SU-DHL-6 (cell line): ENCODE measurements at regions not wholly inside any gene's neighbourhood (a gene's known extent, or its start where the extent isn't known, plus 50 kb on each side); places are given as distances from the start of the nearest gene placed in this dataset.

Experiments
- CTCF ChIP-seq: fragments of 200-600 bp; sonication (generic); IDR thresholded peaks from one replicate; pipeline ENCODE4 v1.5.1; 2017; ENCODE audit warnings: antibody characterized with exemption, mild to moderate bottlenecking, low read length, moderate library complexity; ENCODE audit not compliant: insufficient read depth, poor library complexity, severe bottlenecking
- EZH2phosphoT487 ChIP-seq: fragments of 200-600 bp; sonication (generic), shearing (Covaris generic); conservative IDR thresholded peaks from 2 replicates; pipeline ENCODE4 v1.6.1; 2018; ENCODE audit warnings: mild to moderate bottlenecking, antibody characterized with exemption, low read length, moderate library complexity, mixed read lengths

- no peak for TF ChIP-seq CTCF
- no peak for TF ChIP-seq EZH2phosphoT487
Measured at GRCh38 chr3:106398891-106399600, 530.2 kb upstream of the CBLB start.
